Lower lobe of right lung (tissue), 2 donors: ENCODE measurements at regions not wholly inside any gene's neighbourhood (a gene's known extent, or its start where the extent isn't known, plus 50 kb on each side); places are given as distances from the start of the nearest gene placed in this dataset.

Experiments used
- ATAC-seq, 2 donors: fragments of 200-7000 bp; cut with Tn5 transposase; one replicate each; pipeline ENCODE4 v1.9.1; 2020 to 2022; ENCODE audit warnings: mild to moderate bottlenecking in 2 of 2, moderate library complexity in 2 of 2
- DNase-seq: peaks from one replicate; pipeline ENCODE4 v3.0.0-alpha.2; 2020
- H3K27ac ChIP-seq: fragments of 200-600 bp; one replicate; pipeline ENCODE4 v1.8.0; 2022
- H3K27me3 ChIP-seq: fragments of 200-600 bp; one replicate; pipeline ENCODE4 v1.8.0; 2022; ENCODE audit warnings: low read depth
- H3K36me3 ChIP-seq: fragments of 200-600 bp; one replicate; pipeline ENCODE4 v1.8.0; 2022; ENCODE audit warnings: mild to moderate bottlenecking
- H3K4me1 ChIP-seq: fragments of 200-600 bp; one replicate; pipeline ENCODE4 v1.8.0; 2022
- H3K4me3 ChIP-seq: fragments of 200-600 bp; one replicate; pipeline ENCODE4 v1.8.0; 2022; ENCODE audit warnings: mild to moderate bottlenecking
- H3K9me3 ChIP-seq: fragments of 200-600 bp; one replicate; pipeline ENCODE4 v1.8.0; 2022
- intact Hi-C: fragments of 100-400 bp; cut with DNase I; formaldehyde crosslinking; loops from one replicate; pipeline ENCODE4 v1.11.0; 2022
- TF ChIP-seq, protein P1 (sequence below): fragments of 200-600 bp; IDR thresholded peaks from one replicate; pipeline ENCODE4 v1.8.0; 2022; ENCODE audit warnings: antibody characterized with exemption, mild to moderate bottlenecking
- donor health status: DM: no; HTN: yes; CAD: no; lungs with severe emphysema.

DNA sequence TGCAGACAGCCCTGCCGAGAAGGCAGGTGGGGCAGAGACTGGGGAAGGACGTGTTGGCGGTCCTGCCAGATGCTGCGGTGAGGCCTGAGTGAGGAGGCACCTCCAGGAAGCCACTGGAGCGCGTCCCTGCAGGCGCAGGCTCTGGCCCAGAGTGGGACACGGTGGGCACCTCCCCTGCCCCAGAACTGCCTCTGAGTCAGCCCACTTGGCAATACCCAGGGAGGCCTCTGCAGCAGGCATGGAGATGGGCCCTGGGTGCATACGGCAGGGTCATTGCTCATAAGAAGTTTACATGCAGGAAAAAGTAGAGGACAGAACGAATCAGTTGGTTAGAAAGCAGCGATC, 195.9 kb downstream of the TFCP2L1 start:
- no peaks in the 10 kb centered on the region for H3K4me1 ChIP-seq
- no peak overlapping the region for H3K4me3 ChIP-seq
- H3K27ac ChIP-seq: no peak overlapping the region
- H3K36me3 ChIP-seq: no peaks in the 10 kb centered on the region
- H3K9me3 ChIP-seq: no peaks in the 10 kb centered on the region
- DNase-seq (no peak), ATAC-seq (no peak)
- peaks cover 2% of the 10 kb centered on the region for H3K27me3 ChIP-seq
- intact Hi-C loops: no loop called here
- TF ChIP-seq, protein P1, sequence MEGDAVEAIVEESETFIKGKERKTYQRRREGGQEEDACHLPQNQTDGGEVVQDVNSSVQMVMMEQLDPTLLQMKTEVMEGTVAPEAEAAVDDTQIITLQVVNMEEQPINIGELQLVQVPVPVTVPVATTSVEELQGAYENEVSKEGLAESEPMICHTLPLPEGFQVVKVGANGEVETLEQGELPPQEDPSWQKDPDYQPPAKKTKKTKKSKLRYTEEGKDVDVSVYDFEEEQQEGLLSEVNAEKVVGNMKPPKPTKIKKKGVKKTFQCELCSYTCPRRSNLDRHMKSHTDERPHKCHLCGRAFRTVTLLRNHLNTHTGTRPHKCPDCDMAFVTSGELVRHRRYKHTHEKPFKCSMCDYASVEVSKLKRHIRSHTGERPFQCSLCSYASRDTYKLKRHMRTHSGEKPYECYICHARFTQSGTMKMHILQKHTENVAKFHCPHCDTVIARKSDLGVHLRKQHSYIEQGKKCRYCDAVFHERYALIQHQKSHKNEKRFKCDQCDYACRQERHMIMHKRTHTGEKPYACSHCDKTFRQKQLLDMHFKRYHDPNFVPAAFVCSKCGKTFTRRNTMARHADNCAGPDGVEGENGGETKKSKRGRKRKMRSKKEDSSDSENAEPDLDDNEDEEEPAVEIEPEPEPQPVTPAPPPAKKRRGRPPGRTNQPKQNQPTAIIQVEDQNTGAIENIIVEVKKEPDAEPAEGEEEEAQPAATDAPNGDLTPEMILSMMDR: no peak

DNA sequence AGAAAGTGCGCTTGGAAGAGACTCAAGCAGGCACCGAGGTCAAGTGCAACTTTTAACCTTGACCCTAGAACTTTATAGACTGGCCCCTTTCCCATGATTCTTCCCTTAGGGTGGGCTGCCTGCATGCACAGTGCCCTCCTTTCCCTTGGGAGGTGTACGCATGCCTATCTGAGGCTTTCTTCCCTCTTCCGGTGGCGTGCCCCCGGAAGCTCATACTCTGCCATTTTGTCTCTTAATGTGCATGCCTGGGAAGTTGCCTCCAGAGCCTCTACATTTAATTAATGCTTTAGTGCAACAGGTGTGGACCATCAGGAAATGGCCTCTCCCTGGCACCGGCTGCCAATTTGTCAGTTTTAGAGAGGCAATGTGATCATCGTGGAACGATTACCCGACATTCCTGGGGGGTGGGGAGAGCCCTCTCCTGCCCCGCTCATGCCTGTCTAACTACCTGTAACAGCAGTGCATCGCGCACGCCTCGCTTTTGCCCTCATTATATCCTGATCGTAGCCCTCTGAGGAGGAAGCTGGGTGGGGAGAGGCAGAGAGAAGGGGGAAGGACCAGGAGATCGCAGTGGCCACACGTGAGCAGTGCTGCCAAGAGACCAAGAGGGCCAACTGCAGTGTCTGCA, 194.8 kb downstream of the TFCP2L1 start:
- intact Hi-C loops: no loop called here

DNA sequence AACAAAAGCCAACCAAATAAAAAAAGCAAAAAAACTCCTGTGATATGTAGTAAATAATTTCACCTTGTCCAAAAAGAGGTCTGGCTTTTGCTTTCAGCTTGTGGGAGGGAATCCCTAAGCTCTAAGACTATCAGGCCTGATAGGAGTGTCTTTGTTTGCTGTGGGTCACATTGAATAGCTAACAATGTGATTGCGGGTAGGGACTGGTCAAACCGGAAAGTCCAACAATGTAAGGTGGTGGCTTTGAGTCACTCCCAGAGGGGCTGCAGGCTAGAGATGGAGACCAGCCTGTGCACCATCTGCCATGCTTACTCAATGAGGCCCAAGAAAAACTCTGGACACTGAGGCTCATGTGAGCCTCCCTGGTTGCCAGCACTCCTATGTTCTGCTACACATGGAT, 192.9 kb downstream of the TFCP2L1 start:
- intact Hi-C loops: no loop called here
- Histone ChIP-seq H3K4me3 (no peak overlapping the region), H3K9me3 (no peaks in the 10 kb centered on the region), H3K27ac (no peak overlapping the region), H3K27me3 (no peaks in the 10 kb centered on the region), H3K36me3 (no peaks in the 10 kb centered on the region), H3K4me1 (peaks cover 5% of the 10 kb centered on the region)
- DNase-seq: no peak
- TF ChIP-seq, protein P1: no peak
- ATAC-seq: peak in 1 of 2 donors; percentile 33

More for the DNA sequence above, 194.8 kb downstream of the TFCP2L1 start:
- H3K36me3 ChIP-seq: no peaks in the 10 kb centered on the region
- no peak for DNase-seq
- no peak overlapping the region for H3K27ac ChIP-seq
- ATAC-seq: no peak
- no peaks in the 10 kb centered on the region for H3K27me3 ChIP-seq
- H3K4me3 ChIP-seq: no peak overlapping the region
- no peaks in the 10 kb centered on the region for H3K4me1 ChIP-seq
- no peaks in the 10 kb centered on the region for H3K9me3 ChIP-seq
- TF ChIP-seq, protein P1: no peak

DNA sequence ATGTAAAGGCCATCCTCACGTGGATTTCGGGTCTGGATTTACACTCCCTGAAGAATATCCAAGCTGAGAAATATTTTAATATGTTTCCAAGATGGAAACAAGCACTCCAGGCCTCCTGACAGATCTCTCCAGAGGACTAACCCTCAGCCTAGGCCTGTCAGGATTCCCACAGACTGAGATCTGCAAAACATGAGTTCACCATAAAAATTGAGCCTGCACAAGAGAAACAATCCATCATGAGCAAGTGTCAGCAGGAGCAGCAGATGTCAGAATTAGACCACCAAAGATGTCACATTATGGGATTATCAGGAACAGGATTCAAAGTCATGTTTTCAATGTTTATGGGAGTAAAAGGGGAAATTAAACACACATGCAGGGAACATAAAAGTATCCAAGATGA, 191.3 kb downstream of the TFCP2L1 start:
- no peak for ATAC-seq
- no peak for DNase-seq
- peaks cover 5% of the 10 kb centered on the region for H3K4me1 ChIP-seq
- H3K4me3 ChIP-seq: no peak overlapping the region
- TF ChIP-seq, protein P1: no peak
- no peaks in the 10 kb centered on the region for H3K9me3 ChIP-seq
- no peaks in the 10 kb centered on the region for H3K36me3 ChIP-seq
- H3K27me3 ChIP-seq: no peaks in the 10 kb centered on the region
- intact Hi-C loops: no loop called here
- H3K27ac ChIP-seq: no peak overlapping the region

DNA sequence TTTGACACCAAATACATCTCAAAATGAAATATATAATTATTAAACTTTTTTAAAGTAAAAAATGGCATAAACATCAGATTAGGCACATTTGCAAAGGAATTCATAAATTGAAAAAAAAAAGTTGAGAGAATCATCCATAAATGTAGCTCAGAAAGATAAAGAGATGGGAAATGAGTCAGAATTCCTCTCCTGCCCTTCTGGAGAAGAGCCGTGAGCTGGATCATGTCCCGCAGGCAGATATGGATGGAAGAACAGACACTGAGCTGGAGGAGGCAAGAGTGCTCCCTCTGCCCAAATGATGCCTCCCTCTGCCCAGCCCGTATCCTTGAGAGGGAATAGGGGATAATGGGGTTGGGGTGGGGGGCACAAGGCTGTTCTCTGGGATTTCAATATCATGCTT, 190.9 kb downstream of the TFCP2L1 start:
- H3K4me3 ChIP-seq: no peak overlapping the region
- DNase-seq (no peak), ATAC-seq (no peak)
- TF ChIP-seq, protein P1: no peak
- no peaks in the 10 kb centered on the region for H3K9me3 ChIP-seq
- H3K4me1 ChIP-seq: peaks cover 5% of the 10 kb centered on the region
- no peaks in the 10 kb centered on the region for H3K36me3 ChIP-seq
- intact Hi-C loops: no loop called here
- no peak overlapping the region for H3K27ac ChIP-seq
- H3K27me3 ChIP-seq: no peaks in the 10 kb centered on the region
